AG10803 (cell line): ENCODE measurements at regions not wholly inside any gene's neighbourhood (a gene's known extent, or its start where the extent isn't known, plus 50 kb on each side); places are given as distances from the start of the nearest gene placed in this dataset.
"Not testable (repeated sequence)": the region's sequence is repeated elsewhere in the genome, so short reads cannot be mapped to it uniquely, and the experiment has no call there.

Experiments
- DNase-seq: peaks from one replicate; pipeline ENCODE4 v3.0.0; 2010; ENCODE audit warnings: low read depth
- H3K4me3 ChIP-seq: 2 replicates; pipeline ENCODE4 v1.5.1; 2011; ENCODE audit warnings: mild to moderate bottlenecking, low read length, control low read depth
- CTCF ChIP-seq: conservative IDR thresholded peaks from 2 replicates; pipeline ENCODE4 v1.5.1; 2011; ENCODE audit warnings: mild to moderate bottlenecking, low read length, control low read depth, inconsistent platforms

DNA sequence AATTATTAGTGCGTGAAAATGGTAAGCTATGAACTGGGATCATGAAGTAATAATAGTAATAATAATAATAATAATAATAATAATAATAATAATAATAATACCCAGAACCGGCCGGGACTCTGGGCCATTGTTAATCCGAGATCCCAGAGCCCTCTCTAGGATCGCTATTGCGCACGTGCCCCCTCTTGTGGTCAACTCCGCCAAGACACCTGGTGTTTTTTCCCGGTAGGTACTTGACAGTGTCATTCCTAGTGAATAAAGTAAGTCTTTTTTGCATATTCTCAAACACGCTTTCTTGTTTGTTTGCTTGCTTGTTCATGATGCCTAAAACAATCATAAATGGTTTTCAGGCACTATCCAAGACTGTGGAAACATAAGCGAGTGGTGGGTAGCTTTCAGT, 513.7 kb downstream of the RPIA start:
- peak; percentile 41 for TF ChIP-seq CTCF
- not testable (repeated sequence) for DNase-seq, H3K4me3 ChIP-seq

- DNase-seq, result peak; percentile 73
- H3K4me3 ChIP-seq, result not testable (repeated sequence)
Observed at GRCh38 chr2:89208144-89208932, 516.9 kb downstream of the RPIA start.

GRCh38 chr2:89213151-89213550, 521.7 kb downstream of the RPIA start:
- DNase-seq, result peak; percentile 44
- peak; percentile 28 for TF ChIP-seq CTCF
- not testable (repeated sequence) for H3K4me3 ChIP-seq

DNA sequence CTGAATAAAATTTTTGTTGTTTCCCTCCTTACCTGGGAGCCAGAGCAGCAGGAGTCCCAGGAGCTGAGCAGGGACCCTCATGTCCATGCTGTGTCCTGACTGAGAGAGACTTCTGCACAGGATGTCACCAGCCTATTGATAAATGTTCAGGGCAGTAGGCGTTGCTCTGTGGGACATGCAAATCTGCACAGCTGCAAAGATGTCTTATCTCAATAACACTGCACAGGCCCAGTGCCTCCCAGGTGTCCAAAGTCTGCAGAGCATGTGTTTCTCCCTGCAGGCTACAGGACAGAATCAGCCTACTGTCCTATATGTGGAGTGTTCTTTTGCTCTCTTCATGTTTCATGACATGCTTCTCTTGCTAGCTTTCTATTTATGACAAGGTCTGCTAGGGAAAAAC, 522.3 kb downstream of the RPIA start:
- not testable (repeated sequence) for H3K4me3 ChIP-seq, DNase-seq

DNA sequence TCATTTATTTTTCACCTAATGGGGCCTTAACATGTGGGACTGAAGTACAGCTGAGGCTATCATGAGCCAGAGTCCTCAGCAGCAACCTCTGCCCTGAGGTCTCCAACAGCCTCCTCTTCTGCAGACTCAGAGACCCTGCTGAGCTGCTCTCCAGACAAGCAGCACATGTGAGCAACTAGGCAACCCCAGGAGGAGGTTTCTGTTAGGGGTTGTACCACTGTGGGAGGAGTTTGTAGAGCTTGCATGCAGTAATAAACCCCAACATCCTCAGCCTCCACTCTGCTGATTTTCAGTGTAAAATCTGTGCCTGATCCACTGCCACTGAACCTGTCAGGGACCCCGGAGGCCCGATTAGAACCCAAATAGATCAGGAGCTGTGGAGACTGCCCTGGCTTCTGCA, 530.0 kb downstream of the RPIA start:
- not testable (repeated sequence) for H3K4me3 ChIP-seq, DNase-seq

DNA sequence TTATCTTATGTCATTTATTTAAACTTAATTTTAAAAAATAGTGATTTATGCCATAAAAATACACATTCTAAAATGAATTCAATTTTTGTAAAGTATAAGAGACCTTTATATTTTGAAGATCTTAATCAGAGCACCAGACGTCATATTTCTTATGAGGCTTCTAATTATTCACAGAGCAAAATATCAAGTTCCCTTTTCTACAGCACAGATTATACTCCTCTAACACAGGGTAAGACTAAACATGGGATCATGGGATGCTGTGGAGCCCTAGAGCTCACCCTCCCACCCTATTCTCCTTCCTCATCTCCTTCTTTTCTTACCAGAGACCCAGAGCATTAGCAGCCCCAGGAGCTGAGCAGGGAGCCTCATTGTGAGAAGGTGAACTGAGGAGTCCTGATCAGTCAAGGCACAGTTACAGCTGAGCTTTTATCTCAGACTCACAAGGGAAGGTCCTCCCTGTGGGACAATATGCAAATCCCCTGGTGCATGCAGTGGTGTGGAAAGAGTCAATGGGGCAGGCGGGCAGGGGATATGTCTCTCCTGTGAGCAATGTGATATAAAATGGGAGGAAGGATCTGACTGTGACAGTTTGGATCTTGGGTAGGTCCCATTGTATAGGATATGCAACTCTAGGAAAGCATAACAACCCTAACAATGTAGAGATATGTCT, 530.7 kb downstream of the RPIA start:
- DNase-seq, H3K4me3 ChIP-seq: not testable (repeated sequence)

DNA sequence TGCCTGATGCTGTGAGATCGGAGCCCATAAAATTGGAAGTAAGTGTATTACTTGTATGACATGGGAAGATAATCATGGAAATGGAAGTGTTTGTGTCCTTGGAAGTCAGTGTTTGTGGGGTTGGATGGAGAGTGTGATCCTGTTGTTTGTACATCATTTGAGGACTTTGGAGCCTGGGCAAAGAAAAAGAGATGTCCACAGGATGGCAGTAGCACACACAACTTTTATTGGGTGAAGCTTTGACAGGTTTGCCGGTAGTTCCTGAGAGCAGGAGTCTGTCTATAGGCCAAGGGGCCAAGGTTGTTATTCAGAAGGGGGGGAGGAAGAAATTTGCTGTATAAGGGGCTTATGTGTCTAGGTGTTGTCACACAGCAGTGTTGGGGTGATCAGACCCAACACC, 533.3 kb downstream of the RPIA start:
- not testable (repeated sequence) for H3K4me3 ChIP-seq, DNase-seq

GRCh38 chr2:89229979-89230378, 538.5 kb downstream of the RPIA start:
- DNase-seq, H3K4me3 ChIP-seq: not testable (repeated sequence)

DNA sequence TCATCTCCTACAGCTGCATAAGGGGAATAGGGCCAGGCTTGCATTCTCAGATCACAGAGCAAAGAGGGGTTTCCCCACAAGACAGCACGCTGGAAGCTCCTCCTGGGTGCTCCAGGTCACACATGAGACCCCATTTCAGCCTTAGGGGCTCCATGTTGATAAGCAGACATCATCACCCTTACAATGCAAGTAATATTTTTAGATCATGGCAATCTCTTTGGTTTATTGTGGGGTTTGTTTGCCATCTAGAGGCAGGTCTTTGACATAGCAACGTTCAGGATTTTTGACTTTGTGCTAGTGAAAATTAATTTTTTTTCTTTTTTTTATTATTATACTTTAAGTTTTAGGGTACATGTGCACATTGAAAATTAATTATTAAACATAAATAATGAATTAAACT, 539.8 kb downstream of the RPIA start:
- not testable (repeated sequence) for DNase-seq, H3K4me3 ChIP-seq

- DNase-seq, H3K4me3 ChIP-seq: not testable (repeated sequence)
Observed at GRCh38 chr2:89233931-89234330, 542.5 kb downstream of the RPIA start.

DNA sequence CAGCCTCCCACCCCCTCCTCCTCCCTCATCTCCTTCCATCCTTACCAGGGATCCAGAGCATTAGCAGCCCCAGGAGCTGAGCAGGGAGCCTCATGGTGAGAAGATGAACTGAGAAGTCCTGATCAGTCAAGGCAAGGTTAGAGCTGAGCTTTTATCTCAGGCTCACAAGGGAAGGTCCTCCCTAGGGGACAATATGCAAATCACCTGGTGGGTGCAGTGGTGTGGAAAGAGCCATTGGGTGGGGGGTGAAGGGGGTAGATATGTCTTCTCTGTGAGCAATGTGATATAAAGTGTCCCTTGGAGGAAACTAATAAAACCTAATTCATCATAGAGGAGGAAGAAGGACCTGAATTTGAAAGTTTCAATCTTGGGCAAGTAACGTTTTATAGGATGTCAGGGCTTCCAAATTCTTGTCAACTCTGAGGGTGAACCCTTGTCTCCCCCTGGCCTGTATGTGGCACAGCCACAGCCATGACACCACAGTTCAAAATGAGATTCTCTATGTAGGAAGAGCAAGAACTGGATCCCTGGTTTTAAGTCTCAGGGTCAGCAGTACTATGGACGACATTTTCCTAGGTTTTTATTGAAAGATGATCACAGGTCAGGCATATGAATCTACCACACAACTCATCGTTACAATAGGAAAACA, 543.5 kb downstream of the RPIA start:
- DNase-seq, H3K4me3 ChIP-seq: not testable (repeated sequence)

- not testable (repeated sequence) for DNase-seq, H3K4me3 ChIP-seq
Observed at GRCh38 chr2:89236832-89237450, 545.5 kb downstream of the RPIA start.

GRCh38 chr2:89237783-89238182, 546.3 kb downstream of the RPIA start:
- not testable (repeated sequence) for H3K4me3 ChIP-seq, DNase-seq

DNA sequence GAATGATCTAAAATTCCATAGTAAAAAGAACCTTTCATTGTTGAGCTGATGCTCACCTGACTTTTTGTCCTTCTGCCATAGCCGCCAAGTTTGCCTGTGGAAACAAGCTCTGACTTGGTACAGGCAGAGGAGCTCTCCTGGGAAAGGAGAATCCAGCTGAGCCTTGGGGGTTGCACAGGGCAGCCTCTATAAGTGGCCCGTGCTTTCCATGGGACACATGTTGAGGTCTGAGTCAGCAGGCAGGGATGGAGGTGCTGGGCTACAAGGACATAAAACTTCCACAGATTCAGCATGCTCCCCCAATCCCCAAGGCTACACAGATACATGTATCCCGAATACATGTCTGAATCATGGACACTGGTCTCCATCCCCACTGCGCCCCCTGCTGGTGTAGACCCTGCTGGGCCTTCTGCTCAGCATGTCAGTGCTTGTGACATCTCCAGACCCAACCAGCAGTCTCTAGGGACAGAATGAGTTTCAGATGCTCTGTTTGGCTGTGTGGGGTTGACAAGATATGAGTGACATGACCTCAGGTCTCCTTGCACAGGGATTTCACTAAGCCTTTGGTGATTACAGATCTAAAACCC, 551.7 kb downstream of the RPIA start:
- DNase-seq, H3K4me3 ChIP-seq: not testable (repeated sequence)

DNA sequence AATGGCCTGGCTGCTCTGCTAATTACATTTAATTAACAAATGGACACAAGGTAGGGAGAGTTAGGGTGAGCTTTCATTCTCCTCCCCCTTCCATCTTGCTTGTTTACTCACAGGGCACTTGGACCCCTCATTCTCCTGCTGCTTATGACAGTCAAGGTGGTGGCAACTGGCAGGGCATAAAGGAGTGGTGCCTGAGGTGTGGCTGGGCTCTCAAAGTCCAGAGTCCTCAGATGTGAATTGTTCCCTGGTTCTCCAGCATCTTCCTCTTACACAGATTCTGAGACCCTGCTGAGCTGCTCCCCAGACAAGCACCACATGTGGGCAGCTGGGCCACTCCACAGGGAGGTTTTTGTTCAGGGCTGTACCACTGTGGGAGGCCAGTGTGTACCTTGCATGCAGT, 552.9 kb downstream of the RPIA start:
- not testable (repeated sequence) for DNase-seq, H3K4me3 ChIP-seq

DNA sequence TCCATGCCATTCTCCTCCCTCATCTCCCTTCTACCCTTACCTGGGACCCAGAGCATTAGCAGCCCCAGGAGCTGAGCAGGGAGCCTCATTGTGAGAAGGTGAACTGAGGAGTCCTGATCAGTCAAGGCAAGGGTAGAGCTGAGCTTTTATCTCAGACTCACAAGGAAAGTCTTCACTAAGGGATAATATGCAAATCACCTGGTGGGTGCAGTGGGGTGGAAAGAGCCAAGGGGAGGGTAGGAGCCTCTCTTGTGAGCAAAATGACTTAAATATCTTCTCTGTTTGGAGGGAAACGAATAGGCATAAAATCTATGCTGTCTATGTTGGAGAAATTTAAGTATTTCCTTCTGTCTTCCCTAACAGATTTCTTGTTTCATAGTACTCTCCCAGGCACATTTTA, 554.0 kb downstream of the RPIA start:
- H3K4me3 ChIP-seq, DNase-seq: not testable (repeated sequence)

- not testable (repeated sequence) for H3K4me3 ChIP-seq, DNase-seq
Observed at GRCh38 chr2:89246027-89246426, 554.6 kb downstream of the RPIA start.
